K562 (cell line): ENCODE measurements at regions not wholly inside any gene's neighbourhood (a gene's known extent, or its start where the extent isn't known, plus 50 kb on each side); places are given as distances from the start of the nearest gene placed in this dataset.

Source experiments
- ATAC-seq: fragments of 200-7000 bp; cut with Tn5 transposase; 3 replicates; pipeline ENCODE4 v1.9.1; 2020; ENCODE audit warnings: moderate library complexity
- BruUV-seq: library from RNA; stranded (reverse); fragments of 400-500 nt; replicated peaks from 2 replicates; lab custom pipeline; 2021; lab: Mats Ljungman, UMichigan
- CTCF ChIA-PET: fragments of 300-600 bp; formaldehyde crosslinking; extraction: SDS; loops from one replicate; lab custom pipeline; 2021; ENCODE audit warnings: low intra/inter-chr PET ratio; lab: Yijun Ruan, JAX
- POLR2A ChIA-PET: fragments of 300-600, 350-650 bp; sonication (Branson Sonifier 250); formaldehyde crosslinking; extraction: SDS; loops from one replicate; lab custom pipeline; 2021; ENCODE audit warnings: antibody characterized with exemption, inconsistent platforms; lab: Yijun Ruan, JAX
- DNase-seq, 4 experiments: peaks; one replicate each; pipeline versions ENCODE4 v3.0.0 to v3.0.0-alpha.2; 2011 to 2018; ENCODE audit warnings: low spot score in 3 of 4, mixed read lengths in 3 of 4; ENCODE audit errors: extremely low read depth in 1 of 4
- FAIRE-seq: peaks from 2 replicates; lab custom pipeline; 2011; peaks lifted over from hg19 to GRCh38; lab: Jason Lieb, UNC
- H2AFZ ChIP-seq: 2 replicates; pipeline ENCODE4 v1.6.0; 2011; ENCODE audit warnings: low read depth, low read length, control low read depth, inconsistent platforms
- H3K27ac ChIP-seq: fragments of 200-600 bp; 3 replicates; pipeline ENCODE4 v1.8.0; 2011; ENCODE audit warnings: low read depth, mild to moderate bottlenecking, control low read depth, inconsistent platforms, low read length, moderate library complexity, mixed read lengths; ENCODE audit errors: extremely low read depth
- H3K27me3 ChIP-seq, 2 experiments: fragments of 300-600 bp in 1 of 2; 2 replicates in 1 of 2; 3 replicates in 1 of 2; pipeline versions ENCODE4 v1.6.0 to v1.8.0; 2011; ENCODE audit warnings: inconsistent platforms in 2 of 2, low read length in 2 of 2, mild to moderate bottlenecking in 1 of 2, mixed read lengths in 1 of 2, moderate library complexity in 1 of 2; ENCODE audit not compliant: control insufficient read depth in 2 of 2, insufficient read depth in 2 of 2
- H3K36me3 ChIP-seq: fragments of 300-600 bp; 3 replicates; pipeline ENCODE4 v1.8.0; 2011; ENCODE audit warnings: mild to moderate bottlenecking, low read length, inconsistent platforms; ENCODE audit not compliant: control insufficient read depth, insufficient read depth
- H3K4me1 ChIP-seq, 2 experiments: fragments of 200-600 bp in 1 of 2; replicated peaks in 1 of 2; 2 replicates in 1 of 2; 3 replicates in 1 of 2; pipeline versions ENCODE4 v1.5.1 to v1.8.0; 2011; ENCODE audit warnings: inconsistent platforms in 2 of 2, low read length in 2 of 2, mild to moderate bottlenecking in 1 of 2, mixed read lengths in 1 of 2, moderate library complexity in 1 of 2; ENCODE audit not compliant: control insufficient read depth in 2 of 2, insufficient read depth in 2 of 2
- H3K4me2 ChIP-seq: 2 replicates; pipeline ENCODE4 v1.6.1; 2011; ENCODE audit warnings: low read length, control low read depth, inconsistent platforms, mixed read lengths; ENCODE audit not compliant: insufficient read depth
- H3K4me3 ChIP-seq: fragments of 200-600 bp; sonication (generic), shearing (Covaris generic); 2 replicates; pipeline ENCODE4 v1.5.1; 2016; ENCODE audit warnings: control low read depth, inconsistent platforms
- H3K79me2 ChIP-seq: fragments of 200-600 bp; 3 replicates; pipeline ENCODE4 v1.8.0; 2011; ENCODE audit warnings: low read length, inconsistent platforms; ENCODE audit not compliant: control insufficient read depth, insufficient read depth
- H3K9ac ChIP-seq, 2 experiments: 2 replicates each; pipeline versions ENCODE4 v1.6.0 to v1.6.1; 2011; ENCODE audit warnings: low read depth in 2 of 2, low read length in 2 of 2, control low read depth in 1 of 2, inconsistent platforms in 1 of 2, mild to moderate bottlenecking in 1 of 2, mixed read lengths in 1 of 2; ENCODE audit not compliant: insufficient read depth in 1 of 2
- H3K9me1 ChIP-seq: one replicate; pipeline ENCODE4 v1.6.0; 2011; ENCODE audit warnings: inconsistent platforms, mild to moderate bottlenecking, low read length, moderate library complexity; ENCODE audit not compliant: control insufficient read depth, insufficient read depth
- H3K9me3 ChIP-seq: replicated peaks from 2 replicates; pipeline ENCODE4 v1.5.1; 2011; ENCODE audit warnings: low read depth, low read length, inconsistent platforms; ENCODE audit not compliant: control insufficient read depth, insufficient read depth
- H4K20me1 ChIP-seq: replicated peaks from 2 replicates; pipeline ENCODE4 v1.6.1; 2011; ENCODE audit warnings: low read length, inconsistent platforms, mixed read lengths; ENCODE audit not compliant: control insufficient read depth, insufficient read depth
- HSF4 ChIP-seq: fragments of 250-450 bp; sonication (Bioruptor Pico); IDR thresholded peaks from 2 replicates; pipeline ENCODE4 v2.1.2; 2022; ENCODE audit warnings: mild to moderate bottlenecking, moderate library complexity, borderline replicate concordance
- SNRNP70 ChIP-seq: fragments of 200-400 bp; formaldehyde crosslinking; optimal IDR thresholded peaks from 2 replicates; pipeline ENCODE3; 2017; ENCODE audit warnings: low read depth, low read length
- WGBS: fragments of 100-300 bp; shearing (Covaris generic); methylation state at CpG from one replicate; pipeline ENCODE4 v1.1.6; 2016; ENCODE audit warnings: low coverage, mixed read lengths; ENCODE audit not compliant: insufficient coverage; ENCODE audit errors: missing lambda C conversion rate; 5-methylcytosine and 5-hydroxymethylcytosine counted together
- in situ Hi-C: fragments of 300-500 bp; cut with MboI; formaldehyde crosslinking; loops from 4 replicates; pipeline ENCODE4 v1.15.0; 2018; ENCODE audit warnings: inconsistent platforms, mixed read lengths
- intact Hi-C: fragments of 100-400 bp; cut with micrococcal nuclease; formaldehyde crosslinking; loops from 2 replicates; pipeline ENCODE4 v1.14.2; 2022
- TF ChIP-seq, protein P1 (sequence below): sonication (generic); formaldehyde crosslinking; IDR thresholded peaks from 2 replicates; pipeline ENCODE4 v1.8.1; 2023; ENCODE audit warnings: mild to moderate bottlenecking, missing genetic modification reagents

DNA sequence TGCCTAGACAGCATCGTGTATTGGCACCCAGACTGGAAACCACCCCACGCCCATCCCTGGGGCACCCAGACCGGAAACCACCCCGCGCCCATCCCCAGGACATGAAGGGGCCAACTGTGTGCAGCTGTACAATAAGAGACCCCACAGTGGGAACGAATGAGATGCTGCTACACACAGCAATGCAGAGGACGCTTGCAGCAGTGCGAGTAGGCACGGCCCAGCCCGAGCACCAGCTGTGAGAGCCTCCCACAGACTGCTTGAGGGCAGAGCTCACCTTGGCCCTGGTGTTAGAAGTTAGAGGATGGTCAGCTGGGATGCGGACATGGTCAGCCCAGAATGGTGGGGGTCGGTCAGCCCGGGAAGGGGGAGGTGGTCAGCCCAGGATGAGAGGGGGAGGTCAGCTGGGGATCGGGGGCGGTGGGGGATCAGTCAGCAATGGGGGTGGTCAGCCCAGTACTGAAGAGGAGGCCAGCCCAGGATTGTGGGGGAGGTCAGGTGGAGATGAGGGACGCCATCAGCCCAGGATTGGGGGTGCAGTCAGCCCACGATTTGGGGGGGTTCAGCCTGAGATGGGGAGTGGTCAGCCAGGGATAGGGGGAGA is 340.0 kb downstream of the C16orf95 start:
- H3K9me1 ChIP-seq, result no peaks in the 10 kb centered on the region
- H3K36me3 ChIP-seq, result no peaks in the 10 kb centered on the region
- WGBS, result 2% methylated on average over 11 of the region's 17 CpGs
- H3K9me3 ChIP-seq, result no peaks in the 10 kb centered on the region
- BruUV-seq, result no TSS peak
- no peaks in the 10 kb centered on the region; a peak in 1 of 5 replicates for H3K4me1 ChIP-seq
- ATAC-seq (no peak), FAIRE-seq (no peak), DNase-seq (no peak)
- 0 out of 2 replicates have a peak, but pooled peaks cover 4% of the 10 kb centered on the region for H4K20me1 ChIP-seq
- no peak overlapping the region for H3K27ac ChIP-seq
- H3K27me3 ChIP-seq, result no peaks in the 10 kb centered on the region; a peak in 3 of 5 replicates
- no peak for TF ChIP-seq HSF4 (CRISPR knock-in tag)
- TF ChIP-seq, protein P1, sequence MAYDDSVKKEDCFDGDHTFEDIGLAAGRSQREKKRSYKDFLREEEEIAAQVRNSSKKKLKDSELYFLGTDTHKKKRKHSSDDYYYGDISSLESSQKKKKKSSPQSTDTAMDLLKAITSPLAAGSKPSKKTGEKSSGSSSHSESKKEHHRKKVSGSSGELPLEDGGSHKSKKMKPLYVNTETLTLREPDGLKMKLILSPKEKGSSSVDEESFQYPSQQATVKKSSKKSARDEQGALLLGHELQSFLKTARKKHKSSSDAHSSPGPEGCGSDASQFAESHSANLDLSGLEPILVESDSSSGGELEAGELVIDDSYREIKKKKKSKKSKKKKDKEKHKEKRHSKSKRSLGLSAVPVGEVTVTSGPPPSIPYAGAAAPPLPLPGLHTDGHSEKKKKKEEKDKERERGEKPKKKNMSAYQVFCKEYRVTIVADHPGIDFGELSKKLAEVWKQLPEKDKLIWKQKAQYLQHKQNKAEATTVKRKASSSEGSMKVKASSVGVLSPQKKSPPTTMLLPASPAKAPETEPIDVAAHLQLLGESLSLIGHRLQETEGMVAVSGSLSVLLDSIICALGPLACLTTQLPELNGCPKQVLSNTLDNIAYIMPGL (CRISPR knock-in tag), result no peak
- no peak for TF ChIP-seq SNRNP70
- in situ Hi-C loops (no loop called here), intact Hi-C loops (no loop called here)
- H3K4me3 ChIP-seq, result no peak overlapping the region
- ChIA-PET POLR2A (no interaction called here), CTCF (no interaction called here)
- no peaks in the 10 kb centered on the region for H3K79me2 ChIP-seq
- no peak overlapping the region for H2AFZ ChIP-seq
- H3K9ac ChIP-seq, result no peak overlapping the region
- no peak overlapping the region for H3K4me2 ChIP-seq
